GM12878 (cell line): ENCODE measurements at regions not wholly inside any gene's neighbourhood (a gene's known extent, or its start where the extent isn't known, plus 50 kb on each side); places are given as distances from the start of the nearest gene placed in this dataset.

Experiments used
- ATAC-seq: fragments of 200-7000 bp; cut with Tn5 transposase; 3 replicates; pipeline ENCODE4 v1.9.1; 2020; ENCODE audit warnings: mild to moderate bottlenecking, moderate library complexity
- BruUV-seq: library from RNA; stranded (reverse); fragments of 400-500 nt; replicated peaks from 2 replicates; lab custom pipeline; 2021; lab: Mats Ljungman, UMichigan
- CTCF ChIA-PET: fragments of 300-600 bp; sonication (Branson Sonifier 250); formaldehyde crosslinking; extraction: SDS; loops from one replicate; lab custom pipeline; 2021; ENCODE audit warnings: inconsistent platforms; lab: Yijun Ruan, JAX
- POLR2A ChIA-PET: fragments of 350-600 bp; formaldehyde crosslinking; extraction: SDS; loops from one replicate; lab custom pipeline; 2021; ENCODE audit warnings: inconsistent platforms; lab: Charles Lee
- RAD21 ChIA-PET: fragments of 300-600 bp; sonication (Branson Sonifier 250); formaldehyde crosslinking; loops from one replicate; lab custom pipeline; 2023; ENCODE audit warnings: antibody characterized with exemption; ENCODE audit not compliant: unreplicated experiment; lab: Charles Lee
- SMC1A ChIA-PET: fragments of 300-600 bp; sonication (Branson Sonifier 250); formaldehyde crosslinking; loops from one replicate; lab custom pipeline; 2023; ENCODE audit not compliant: unreplicated experiment, uncharacterized antibody; lab: Charles Lee
- DNase-seq: peaks from one replicate; pipeline ENCODE4 v3.0.0-alpha.2; 2011; ENCODE audit warnings: low read depth, low spot score
- FAIRE-seq: peaks from 3 replicates; lab custom pipeline; 2011; peaks lifted over from hg19 to GRCh38; lab: Jason Lieb, UNC
- H2AFZ ChIP-seq: 2 replicates; pipeline ENCODE4 v1.6.0; 2011; ENCODE audit warnings: low read depth, low read length, control low read depth; ENCODE audit not compliant: control insufficient read depth
- H3K27ac ChIP-seq: 2 replicates; pipeline ENCODE4 v1.5.1; 2011; ENCODE audit warnings: control low read depth; ENCODE audit not compliant: control insufficient read depth, insufficient read depth
- H3K27me3 ChIP-seq, 2 experiments: replicated peaks in 1 of 2; 2 replicates each; pipeline versions ENCODE4 v1.6.0 to v1.6.1; 2011; ENCODE audit warnings: low read length in 1 of 2; ENCODE audit not compliant: control insufficient read depth in 2 of 2, insufficient read depth in 2 of 2
- H3K36me3 ChIP-seq, 2 experiments: 2 replicates each; pipeline ENCODE4 v1.5.1; 2011; ENCODE audit warnings: low read length in 1 of 2; ENCODE audit not compliant: control insufficient read depth in 2 of 2, insufficient read depth in 2 of 2
- H3K4me1 ChIP-seq: 2 replicates; pipeline ENCODE4 v1.6.1; 2011; ENCODE audit warnings: mild to moderate bottlenecking, low read length, moderate library complexity, mixed read lengths; ENCODE audit not compliant: control insufficient read depth, insufficient read depth
- H3K4me2 ChIP-seq: 2 replicates; pipeline ENCODE4 v1.6.0; 2011; ENCODE audit warnings: control low read depth; ENCODE audit not compliant: control insufficient read depth, insufficient read depth
- H3K4me3 ChIP-seq: fragments of 200-600 bp; sonication (generic); 2 replicates; pipeline ENCODE4 v1.5.1; 2016
- H3K79me2 ChIP-seq: 2 replicates; pipeline ENCODE4 v1.6.0; 2011; ENCODE audit warnings: low read length; ENCODE audit not compliant: control insufficient read depth, insufficient read depth
- H3K9ac ChIP-seq: 2 replicates; pipeline ENCODE4 v1.8.0; 2011; ENCODE audit warnings: low read length, control low read depth, mixed read lengths; ENCODE audit not compliant: control insufficient read depth, insufficient read depth
- H3K9me3 ChIP-seq: replicated peaks from 3 replicates; pipeline ENCODE4 v1.5.1; 2011; ENCODE audit warnings: mild to moderate bottlenecking, low read length; ENCODE audit not compliant: control insufficient read depth, insufficient read depth
- H4K20me1 ChIP-seq: 2 replicates; pipeline ENCODE4 v1.6.0; 2011; ENCODE audit not compliant: control insufficient read depth, insufficient read depth
- BRCA1 ChIP-seq: IDR thresholded peaks from 2 replicates; pipeline ENCODE4 v1.6.1; 2011; ENCODE audit warnings: low read depth, low read length, improper control_type of control experiment
- CHD1 ChIP-seq: IDR thresholded peaks from 2 replicates; pipeline ENCODE4 v1.6.1; 2012; ENCODE audit warnings: low read depth, low read length, improper control_type of control experiment
- CUX1 ChIP-seq: IDR thresholded peaks from 2 replicates; pipeline ENCODE4 v1.6.1; 2012; ENCODE audit warnings: improper control_type of control experiment, low read depth, low read length; ENCODE audit not compliant: insufficient replicate concordance
- HCFC1 ChIP-seq: fragments of 150-350 bp; IDR thresholded peaks from 2 replicates; pipeline ENCODE4 v1.6.1; 2014; ENCODE audit warnings: low read length
- IRF4 ChIP-seq: IDR thresholded peaks from 2 replicates; pipeline ENCODE4 v1.6.1; 2011; ENCODE audit warnings: low read depth, low read length
- LARP7 ChIP-seq: fragments of 450-650 bp; IDR thresholded peaks from 2 replicates; pipeline ENCODE4 v1.6.1; 2017; ENCODE audit warnings: mild to moderate bottlenecking
- NFYB ChIP-seq: IDR thresholded peaks from 2 replicates; pipeline ENCODE4 v1.6.1; 2011; ENCODE audit warnings: low read depth, mild to moderate bottlenecking, low read length, improper control_type of control experiment, moderate library complexity; ENCODE audit not compliant: insufficient read depth
- PML ChIP-seq: IDR thresholded peaks from 2 replicates; pipeline ENCODE4 v1.6.1; 2012; ENCODE audit warnings: low read length, inconsistent platforms
- RUNX3 ChIP-seq: IDR thresholded peaks from 2 replicates; pipeline ENCODE4 v1.6.1; 2012; ENCODE audit warnings: low read length, inconsistent platforms
- SREBF1 ChIP-seq: IDR thresholded peaks from 2 replicates; pipeline ENCODE4 v1.6.1; 2012; ENCODE audit warnings: mild to moderate bottlenecking, low read length
- TCF12 ChIP-seq: IDR thresholded peaks from 2 replicates; pipeline ENCODE4 v1.6.1; 2011; ENCODE audit warnings: low read depth, mild to moderate bottlenecking, low read length
- ZBTB33 ChIP-seq: fragments of 450-650 bp; IDR thresholded peaks from 2 replicates; pipeline ENCODE4 v1.6.1; 2017; ENCODE audit warnings: mild to moderate bottlenecking
- ZBTB40 ChIP-seq: fragments of 450-650 bp; IDR thresholded peaks from 2 replicates; pipeline ENCODE4 v1.6.1; 2016; ENCODE audit warnings: mild to moderate bottlenecking, moderate library complexity, borderline replicate concordance
- WGBS: methylation state at CpG from one replicate; pipeline ENCODE4 v1.1.6; 2016; ENCODE audit warnings: low lambda C conversion rate; ENCODE audit not compliant: insufficient replicate concordance, insufficient coverage; ENCODE audit errors: missing lambda C conversion rate; 5-methylcytosine and 5-hydroxymethylcytosine counted together
- in situ Hi-C: fragments of 300-500 bp; cut with MboI; formaldehyde crosslinking; loops from 9 replicates; pipeline ENCODE4 v1.14.3; 2018; ENCODE audit warnings: mixed read lengths
- intact Hi-C: fragments of 100-400 bp; cut with micrococcal nuclease; formaldehyde crosslinking; loops from one replicate; pipeline ENCODE4 v1.14.2; 2022; ENCODE audit not compliant: unreplicated experiment
- TF ChIP-seq, protein P1 (sequence below): IDR thresholded peaks from 2 replicates; pipeline ENCODE4 v1.6.1; 2012; ENCODE audit warnings: low read depth, low read length, improper control_type of control experiment

DNA sequence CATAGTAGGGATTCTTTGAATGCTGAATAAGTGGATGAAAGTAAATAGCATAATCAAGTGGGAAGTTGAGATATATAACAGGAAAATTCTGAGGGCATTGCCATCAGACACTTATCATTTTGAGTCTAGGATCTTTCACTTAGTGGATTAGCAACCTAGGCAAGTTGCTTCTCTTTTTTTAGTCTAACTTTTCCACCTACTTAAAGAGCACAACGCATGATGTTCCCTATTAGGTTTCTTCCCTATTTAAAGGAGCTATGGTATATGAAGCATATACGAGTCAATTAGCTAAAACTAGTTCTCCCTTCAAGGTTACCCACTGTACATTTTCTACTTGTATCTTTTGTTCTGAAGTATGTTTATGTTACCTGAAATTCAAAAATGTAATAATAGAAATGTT is 67.1 kb upstream of the HS3ST1 start:
- 0% methylated on average over 2 of the region's 2 CpGs for WGBS
- DNase-seq: no peak
- intact Hi-C loops (no loop called here), in situ Hi-C loops (no loop called here)
- no peaks in the 10 kb centered on the region for H3K27me3 ChIP-seq
- no peak for FAIRE-seq
- ATAC-seq: no peak
- ChIA-PET CTCF (interaction anchor here (0.7 kb wide), 1 partner anchor 47 kb away, joined by 3 read pairs; no protein-coding TSS in a partner anchor), POLR2A (no interaction called here), RAD21 (no interaction called here), SMC1A (interaction anchor here (0.9 kb wide), 1 partner anchor 15 kb away, joined by 3 read pairs; no protein-coding TSS in a partner anchor)
- H3K4me1 ChIP-seq: no peaks in the 10 kb centered on the region
- H3K79me2 ChIP-seq: no peaks in the 10 kb centered on the region
- H3K36me3 ChIP-seq: no peaks in the 10 kb centered on the region
- no peaks in the 10 kb centered on the region; the same call in 1 of the 3 replicates for H3K9me3 ChIP-seq
- no peak overlapping the region for H3K4me2 ChIP-seq
- no peak overlapping the region for H3K4me3 ChIP-seq
- no peaks in the 10 kb centered on the region for H4K20me1 ChIP-seq
- BruUV-seq: no TSS peak
- no peak overlapping the region for H3K27ac ChIP-seq
- no peak overlapping the region for H3K9ac ChIP-seq
- H2AFZ ChIP-seq: no peak overlapping the region
- no peak for TF ChIP-seq CUX1
- TF ChIP-seq PML: no peak
- TF ChIP-seq IRF4: no peak
- TF ChIP-seq, protein P1, sequence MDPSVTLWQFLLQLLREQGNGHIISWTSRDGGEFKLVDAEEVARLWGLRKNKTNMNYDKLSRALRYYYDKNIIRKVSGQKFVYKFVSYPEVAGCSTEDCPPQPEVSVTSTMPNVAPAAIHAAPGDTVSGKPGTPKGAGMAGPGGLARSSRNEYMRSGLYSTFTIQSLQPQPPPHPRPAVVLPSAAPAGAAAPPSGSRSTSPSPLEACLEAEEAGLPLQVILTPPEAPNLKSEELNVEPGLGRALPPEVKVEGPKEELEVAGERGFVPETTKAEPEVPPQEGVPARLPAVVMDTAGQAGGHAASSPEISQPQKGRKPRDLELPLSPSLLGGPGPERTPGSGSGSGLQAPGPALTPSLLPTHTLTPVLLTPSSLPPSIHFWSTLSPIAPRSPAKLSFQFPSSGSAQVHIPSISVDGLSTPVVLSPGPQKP: no peak
- no peak for TF ChIP-seq HCFC1
- no peak for TF ChIP-seq ZBTB40
- no peak for TF ChIP-seq RUNX3
- no peak for TF ChIP-seq LARP7
- TF ChIP-seq ZBTB33: no peak
- no peak for TF ChIP-seq SREBF1
- TF ChIP-seq CHD1: no peak
- TF ChIP-seq NFYB: no peak
- no peak for TF ChIP-seq TCF12
- no peak for TF ChIP-seq BRCA1
